ACC112 (cell line): ENCODE measurements at regions not wholly inside any gene's neighbourhood (a gene's known extent, or its start where the extent isn't known, plus 50 kb on each side); places are given as distances from the start of the nearest gene placed in this dataset.

Experiments used
- H2AFZ ChIP-seq: fragments of 200-600 bp; sonication (generic); one replicate; pipeline ENCODE4 v1.6.0; 2017; ENCODE audit warnings: antibody characterized with exemption, low read length; ENCODE audit not compliant: unreplicated experiment
- H3K27ac ChIP-seq: fragments of 200-600 bp; sonication (generic); 2 replicates; pipeline ENCODE4 v1.5.1; 2014; ENCODE audit warnings: low read depth, mild to moderate bottlenecking, antibody characterized with exemption, low read length, moderate library complexity
- H3K27me3 ChIP-seq: fragments of 200-600 bp; sonication (generic); 2 replicates; pipeline ENCODE4 v1.6.1; 2014; ENCODE audit warnings: mild to moderate bottlenecking, antibody characterized with exemption, low read length, moderate library complexity, mixed read lengths; ENCODE audit not compliant: insufficient read depth
- H3K36me3 ChIP-seq: fragments of 200-600 bp; sonication (generic); 2 replicates; pipeline ENCODE4 v1.6.1; 2016; ENCODE audit warnings: mild to moderate bottlenecking, antibody characterized with exemption, low read length, moderate library complexity, mixed read lengths; ENCODE audit not compliant: insufficient read depth
- H3K4me1 ChIP-seq: fragments of 200-600 bp; sonication (generic); one replicate; pipeline ENCODE4 v1.6.1; 2016; ENCODE audit warnings: low read length, mixed read lengths; ENCODE audit not compliant: insufficient read depth, unreplicated experiment, control insufficient read depth
- H3K4me3 ChIP-seq: fragments of 200-600 bp; sonication (generic); 2 replicates; pipeline ENCODE4 v1.5.1; 2014; ENCODE audit warnings: mild to moderate bottlenecking, low read depth, low read length
- H3K79me2 ChIP-seq: fragments of 200-600 bp; sonication (generic); one replicate; pipeline ENCODE4 v1.6.0; 2016; ENCODE audit warnings: low read length; ENCODE audit not compliant: control insufficient read depth, unreplicated experiment, insufficient read depth

- Histone ChIP-seq H3K79me2 (no peaks in the 10 kb centered on the region), H3K4me1 (peaks cover 43% of the 10 kb centered on the region), H3K36me3 (no peaks in the 10 kb centered on the region), H3K27ac (no peak overlapping the region), H3K27me3 (no peaks in the 10 kb centered on the region), H2AFZ (no peak overlapping the region), H3K4me3 (no peak overlapping the region)
Observed at GRCh38 chr5:165328846-165329245, 1823.4 kb downstream of the MAT2B start.

- H3K79me2 ChIP-seq = no peaks in the 10 kb centered on the region
Observed at GRCh38 chr5:165333623-165334022, 1828.2 kb downstream of the MAT2B start.

GRCh38 chr5:165334201-165334600 lies 1828.8 kb downstream of the MAT2B start:
- peaks cover 21% of the 10 kb centered on the region for H3K4me1 ChIP-seq
- no peaks in the 10 kb centered on the region for H3K36me3 ChIP-seq
- peak overlapping the region; percentile 29 for H3K27ac ChIP-seq
- no peak overlapping the region for H3K4me3 ChIP-seq
- H3K79me2 ChIP-seq = no peaks in the 10 kb centered on the region
- H2AFZ ChIP-seq = no peak overlapping the region
- no peaks in the 10 kb centered on the region for H3K27me3 ChIP-seq

More at GRCh38 chr5:165333623-165334022, 1828.2 kb downstream of the MAT2B start:
- H3K27me3 ChIP-seq = no peaks in the 10 kb centered on the region
- H3K4me3 ChIP-seq = no peak overlapping the region
- H3K4me1 ChIP-seq = peaks cover 27% of the 10 kb centered on the region
- H3K36me3 ChIP-seq = no peaks in the 10 kb centered on the region
- no peak overlapping the region for H2AFZ ChIP-seq
- H3K27ac ChIP-seq = peak overlapping the region; percentile 29

- Histone ChIP-seq H3K36me3 (no peaks in the 10 kb centered on the region), H3K79me2 (no peaks in the 10 kb centered on the region), H3K27ac (no peak overlapping the region), H2AFZ (no peak overlapping the region), H3K4me3 (no peak overlapping the region), H3K4me1 (no peaks in the 10 kb centered on the region), H3K27me3 (no peaks in the 10 kb centered on the region)
Observed at GRCh38 chr5:165349735-165350134, 1844.3 kb downstream of the MAT2B start.

- Histone ChIP-seq H3K4me3 (no peak overlapping the region), H3K36me3 (no peaks in the 10 kb centered on the region), H2AFZ (no peak overlapping the region), H3K4me1 (no peaks in the 10 kb centered on the region), H3K27ac (no peak overlapping the region), H3K27me3 (no peaks in the 10 kb centered on the region), H3K79me2 (no peaks in the 10 kb centered on the region)
Observed at GRCh38 chr5:165351342-165351741, 1845.9 kb downstream of the MAT2B start.

- H3K27me3 ChIP-seq = no peaks in the 10 kb centered on the region
- H3K79me2 ChIP-seq = no peaks in the 10 kb centered on the region
- no peaks in the 10 kb centered on the region for H3K36me3 ChIP-seq
- H2AFZ ChIP-seq = no peak overlapping the region
- no peak overlapping the region for H3K4me3 ChIP-seq
- H3K4me1 ChIP-seq = no peaks in the 10 kb centered on the region
- H3K27ac ChIP-seq = no peak overlapping the region
Observed at GRCh38 chr5:165360366-165360765, 1854.9 kb downstream of the MAT2B start.

GRCh38 chr5:165360784-165361542 lies 1855.5 kb downstream of the MAT2B start:
- Histone ChIP-seq H3K27me3 (no peaks in the 10 kb centered on the region), H3K36me3 (no peaks in the 10 kb centered on the region), H2AFZ (no peak overlapping the region), H3K79me2 (no peaks in the 10 kb centered on the region), H3K4me1 (no peaks in the 10 kb centered on the region), H3K4me3 (no peak overlapping the region), H3K27ac (no peak overlapping the region)

GRCh38 chr5:165370233-165370632 lies 1864.8 kb downstream of the MAT2B start:
- Histone ChIP-seq H2AFZ (no peak overlapping the region), H3K36me3 (no peaks in the 10 kb centered on the region), H3K4me1 (peaks cover 14% of the 10 kb centered on the region), H3K27ac (no peak overlapping the region), H3K27me3 (no peaks in the 10 kb centered on the region), H3K4me3 (no peak overlapping the region), H3K79me2 (no peaks in the 10 kb centered on the region)

GRCh38 chr5:165370794-165371193 lies 1865.4 kb downstream of the MAT2B start:
- Histone ChIP-seq H2AFZ (peak overlapping the region; percentile 10), H3K36me3 (no peaks in the 10 kb centered on the region), H3K79me2 (no peaks in the 10 kb centered on the region), H3K27ac (peak overlapping the region; percentile 23; the same call in 1 of the 2 replicates), H3K27me3 (no peaks in the 10 kb centered on the region), H3K4me1 (peaks cover 14% of the 10 kb centered on the region), H3K4me3 (peak overlapping the region; percentile 1; the same call in 1 of the 2 replicates)

GRCh38 chr5:165375201-165375600 lies 1869.8 kb downstream of the MAT2B start:
- no peak overlapping the region for H2AFZ ChIP-seq
- H3K4me1 ChIP-seq = peaks cover 12% of the 10 kb centered on the region
- no peaks in the 10 kb centered on the region for H3K27me3 ChIP-seq
- no peaks in the 10 kb centered on the region for H3K79me2 ChIP-seq
- no peak overlapping the region for H3K4me3 ChIP-seq
- H3K36me3 ChIP-seq = no peaks in the 10 kb centered on the region
- no peak overlapping the region for H3K27ac ChIP-seq

GRCh38 chr5:165393839-165394238 lies 1888.4 kb downstream of the MAT2B start:
- Histone ChIP-seq H3K4me3 (no peak overlapping the region), H3K36me3 (no peaks in the 10 kb centered on the region), H3K4me1 (no peaks in the 10 kb centered on the region), H3K79me2 (no peaks in the 10 kb centered on the region), H2AFZ (no peak overlapping the region), H3K27ac (no peak overlapping the region), H3K27me3 (no peaks in the 10 kb centered on the region)
